CD4-positive, alpha-beta T cell treated with Interleukin-12 subunit alpha and Interleukin-12 subunit beta, for 1 hour (primary cell): ENCODE measurements at regions not wholly inside any gene's neighbourhood (a gene's known extent, or its start where the extent isn't known, plus 50 kb on each side); places are given as distances from the start of the nearest gene placed in this dataset.

Experiments
- DNase-seq: peaks from one replicate; pipeline ENCODE4 v3.0.0-alpha.2; 2020

GRCh38 chr14:101110729-101111619 lies 207.5 kb upstream of the RTL1 start:
- DNase-seq, result no peak

- DNase-seq, result no peak
Measured at GRCh38 chr14:101111620-101112290, 208.2 kb upstream of the RTL1 start.

- no peak for DNase-seq
Measured at GRCh38 chr14:101112351-101113107, 209.0 kb upstream of the RTL1 start.

- DNase-seq, result no peak
Measured at GRCh38 chr14:101113108-101113612, 209.6 kb upstream of the RTL1 start.

- DNase-seq, result no peak
Measured at GRCh38 chr14:101113835-101114725, 210.6 kb upstream of the RTL1 start.

- no peak for DNase-seq
Measured at GRCh38 chr14:101114726-101115515, 211.4 kb upstream of the RTL1 start.

GRCh38 chr14:101115652-101116051 lies 212.1 kb upstream of the RTL1 start:
- DNase-seq, result no peak

- DNase-seq, result no peak
Measured at GRCh38 chr14:101116065-101116464, 212.5 kb upstream of the RTL1 start.

GRCh38 chr14:101116486-101117130 lies 213.1 kb upstream of the RTL1 start:
- DNase-seq, result no peak

- no peak for DNase-seq
Measured at GRCh38 chr14:101117543-101117942, 214.0 kb upstream of the RTL1 start.

- DNase-seq, result no peak
Measured at GRCh38 chr14:101118233-101118632, 214.7 kb upstream of the RTL1 start.

GRCh38 chr14:101118746-101119591 lies 215.4 kb upstream of the RTL1 start:
- no peak for DNase-seq

GRCh38 chr14:101119830-101120571 lies 216.5 kb upstream of the RTL1 start:
- no peak for DNase-seq

GRCh38 chr14:101120641-101121507 lies 217.4 kb upstream of the RTL1 start:
- DNase-seq, result peak; percentile 16

GRCh38 chr14:101121508-101122139 lies 218.1 kb upstream of the RTL1 start:
- DNase-seq, result no peak

GRCh38 chr14:101122237-101123141 lies 219.0 kb upstream of the RTL1 start:
- no peak for DNase-seq
